Uterus (tissue), 3 donors: ENCODE measurements at regions not wholly inside any gene's neighbourhood (a gene's known extent, or its start where the extent isn't known, plus 50 kb on each side); places are given as distances from the start of the nearest gene placed in this dataset.

Experiments used
- DNase-seq, 2 donors: peaks; one replicate each; pipeline ENCODE4 v3.0.0-alpha.2; 2019 to 2020
- H3K27ac ChIP-seq, 2 donors: fragments of 200-600 bp; sonication (generic); 1 replicate in 1 of 2; 2 replicates in 1 of 2; pipeline ENCODE4 v1.5.1; 2016 to 2018
- H3K27me3 ChIP-seq, 2 donors: fragments of 200-600 bp; sonication (generic); one replicate each; pipeline ENCODE4 v1.5.1; 2018 to 2019; ENCODE audit warnings: control low read depth in 1 of 2
- H3K36me3 ChIP-seq, 2 donors: fragments of 200-600 bp; sonication (generic); one replicate each; pipeline ENCODE4 v1.5.1; 2019; ENCODE audit warnings: control low read depth in 1 of 2
- H3K4me1 ChIP-seq, 2 donors: fragments of 200-600 bp; sonication (generic); one replicate each; pipeline ENCODE4 v1.5.1; 2018 to 2019; ENCODE audit warnings: control low read depth in 1 of 2
- H3K4me3 ChIP-seq, 2 donors: fragments of 200-600 bp; sonication (generic); 1 replicate in 1 of 2; 2 replicates in 1 of 2; pipeline ENCODE4 v1.5.1; 2018 to 2019; ENCODE audit warnings: mild to moderate bottlenecking in 1 of 2
- H3K9me3 ChIP-seq, 2 donors: fragments of 200-600 bp; sonication (generic); one replicate each; pipeline ENCODE4 v1.5.1; 2019; ENCODE audit warnings: control low read depth in 1 of 2
- POLR2A ChIP-seq, 2 donors: fragments of 450-650 bp; IDR thresholded peaks; one replicate each; pipeline ENCODE4 v1.6.1; 2016; ENCODE audit warnings: antibody characterized with exemption in 2 of 2, mild to moderate bottlenecking in 1 of 2, moderate library complexity in 1 of 2
- intact Hi-C: fragments of 100-400 bp; cut with DNase I; formaldehyde crosslinking; loops from one replicate; pipeline ENCODE4 v1.15.1; 2023; ENCODE audit warnings: low total_unique reads
- TF ChIP-seq, protein P1 (sequence below), 4 experiments: fragments of 200-600 bp in 2 of 4; fragments of 450-650 bp in 2 of 4; sonication (generic) in 2 of 4; IDR thresholded peaks; one replicate each; pipeline ENCODE4 v1.5.1; 2016 to 2019; ENCODE audit warnings: antibody characterized with exemption in 4 of 4, mild to moderate bottlenecking in 2 of 4, moderate library complexity in 1 of 4
- donor health status: DM: yes; HTN: yes; CAD: no.

DNA sequence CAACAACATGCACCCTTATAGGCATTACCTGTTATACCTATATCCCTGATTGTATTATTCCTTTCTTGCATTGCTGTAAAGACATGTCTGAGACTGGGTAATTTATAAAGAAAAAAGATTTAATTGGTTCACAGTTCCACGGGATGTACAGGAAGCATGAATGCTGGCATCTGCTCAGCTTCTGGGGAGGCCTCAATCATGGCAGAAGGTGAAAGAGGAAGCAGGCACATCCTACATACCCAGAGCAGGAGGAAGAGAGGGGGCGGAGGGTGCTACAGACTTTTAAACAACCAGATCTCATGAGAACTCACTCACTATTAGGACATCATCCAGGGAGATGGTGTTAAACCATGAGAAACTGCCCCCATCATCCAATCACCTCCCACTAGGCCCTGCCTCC is 191.7 kb upstream of the SPHKAP start:
- TF ChIP-seq, protein P1, sequence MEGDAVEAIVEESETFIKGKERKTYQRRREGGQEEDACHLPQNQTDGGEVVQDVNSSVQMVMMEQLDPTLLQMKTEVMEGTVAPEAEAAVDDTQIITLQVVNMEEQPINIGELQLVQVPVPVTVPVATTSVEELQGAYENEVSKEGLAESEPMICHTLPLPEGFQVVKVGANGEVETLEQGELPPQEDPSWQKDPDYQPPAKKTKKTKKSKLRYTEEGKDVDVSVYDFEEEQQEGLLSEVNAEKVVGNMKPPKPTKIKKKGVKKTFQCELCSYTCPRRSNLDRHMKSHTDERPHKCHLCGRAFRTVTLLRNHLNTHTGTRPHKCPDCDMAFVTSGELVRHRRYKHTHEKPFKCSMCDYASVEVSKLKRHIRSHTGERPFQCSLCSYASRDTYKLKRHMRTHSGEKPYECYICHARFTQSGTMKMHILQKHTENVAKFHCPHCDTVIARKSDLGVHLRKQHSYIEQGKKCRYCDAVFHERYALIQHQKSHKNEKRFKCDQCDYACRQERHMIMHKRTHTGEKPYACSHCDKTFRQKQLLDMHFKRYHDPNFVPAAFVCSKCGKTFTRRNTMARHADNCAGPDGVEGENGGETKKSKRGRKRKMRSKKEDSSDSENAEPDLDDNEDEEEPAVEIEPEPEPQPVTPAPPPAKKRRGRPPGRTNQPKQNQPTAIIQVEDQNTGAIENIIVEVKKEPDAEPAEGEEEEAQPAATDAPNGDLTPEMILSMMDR (IDR thresholded peaks at IDR 0.05), result no peak
- TF ChIP-seq POLR2A (IDR thresholded peaks at IDR 0.05), result no peak
- DNase-seq, result no peak
- intact Hi-C loops, result no loop called here
- H3K4me1 ChIP-seq, result no peaks in the 10 kb centered on the region
- H3K4me3 ChIP-seq, result no peak overlapping the region
- H3K36me3 ChIP-seq, result no peaks in the 10 kb centered on the region
- H3K27me3 ChIP-seq, result no peaks in the 10 kb centered on the region
- no peaks in the 10 kb centered on the region for H3K9me3 ChIP-seq
- H3K27ac ChIP-seq, result no peak overlapping the region

DNA sequence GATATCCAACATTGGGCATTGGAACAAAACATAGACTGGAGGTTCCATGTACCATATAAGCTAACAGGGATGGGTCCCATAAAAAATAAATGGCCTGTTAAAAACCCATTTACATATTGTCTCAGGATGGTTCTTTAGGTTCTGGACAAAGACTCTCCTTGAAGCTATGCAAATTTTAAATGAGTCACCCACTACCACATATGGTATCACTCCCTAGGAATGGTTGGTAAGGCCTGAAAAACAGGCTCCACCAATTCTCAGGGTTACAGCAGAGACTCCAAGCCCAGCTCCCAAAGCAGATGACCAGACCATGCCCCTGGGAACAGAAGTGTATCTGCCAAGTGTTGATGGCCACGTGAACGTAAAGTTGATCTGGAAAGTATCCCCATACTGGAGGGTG is 190.7 kb upstream of the SPHKAP start:
- no peaks in the 10 kb centered on the region for H3K9me3 ChIP-seq
- DNase-seq, result no peak
- intact Hi-C loops, result no loop called here
- H3K4me1 ChIP-seq, result no peaks in the 10 kb centered on the region
- H3K27me3 ChIP-seq, result no peaks in the 10 kb centered on the region
- no peak overlapping the region for H3K27ac ChIP-seq
- H3K4me3 ChIP-seq, result no peak overlapping the region
- TF ChIP-seq, protein P1 (IDR thresholded peaks at IDR 0.05), result no peak
- no peak for TF ChIP-seq POLR2A (IDR thresholded peaks at IDR 0.05)
- H3K36me3 ChIP-seq, result no peaks in the 10 kb centered on the region

DNA sequence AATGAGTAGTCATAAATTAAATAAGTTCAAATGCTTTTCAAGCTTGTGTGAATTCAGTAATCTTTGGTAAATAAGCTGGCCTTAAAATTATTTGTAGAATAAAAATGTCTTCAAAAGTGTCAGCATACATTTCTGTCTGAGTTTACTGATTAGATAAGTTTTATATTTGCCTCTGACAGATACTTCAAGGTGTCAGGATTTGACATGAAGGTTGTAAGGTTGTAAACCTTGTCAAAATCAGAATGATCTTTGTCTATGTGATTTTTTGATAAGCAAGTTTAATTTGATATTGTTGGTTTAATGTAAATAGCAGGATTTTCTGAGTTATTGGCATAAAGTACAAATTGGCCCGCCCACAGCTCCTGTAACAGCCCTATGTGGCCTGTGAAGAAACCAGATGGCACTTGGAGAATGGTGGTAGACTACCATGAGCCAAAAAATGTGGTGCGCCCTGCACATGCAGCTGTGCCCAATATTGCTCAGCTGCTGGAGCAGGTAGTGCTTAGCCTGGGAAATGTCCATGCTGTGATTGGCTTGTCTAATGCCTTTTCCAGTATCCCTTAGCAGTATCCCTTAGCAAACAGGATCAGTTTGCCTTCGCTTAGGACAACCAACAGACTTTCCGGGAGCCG is 188.0 kb upstream of the SPHKAP start:
- Histone ChIP-seq H3K4me3 (no peak overlapping the region), H3K27me3 (no peaks in the 10 kb centered on the region), H3K36me3 (no peaks in the 10 kb centered on the region), H3K27ac (no peak overlapping the region), H3K9me3 (no peaks in the 10 kb centered on the region), H3K4me1 (no peaks in the 10 kb centered on the region)
- no peak for DNase-seq
- intact Hi-C loops, result no loop called here
- TF ChIP-seq POLR2A (IDR thresholded peaks at IDR 0.05), result no peak
- TF ChIP-seq, protein P1 (IDR thresholded peaks at IDR 0.05), result no peak

DNA sequence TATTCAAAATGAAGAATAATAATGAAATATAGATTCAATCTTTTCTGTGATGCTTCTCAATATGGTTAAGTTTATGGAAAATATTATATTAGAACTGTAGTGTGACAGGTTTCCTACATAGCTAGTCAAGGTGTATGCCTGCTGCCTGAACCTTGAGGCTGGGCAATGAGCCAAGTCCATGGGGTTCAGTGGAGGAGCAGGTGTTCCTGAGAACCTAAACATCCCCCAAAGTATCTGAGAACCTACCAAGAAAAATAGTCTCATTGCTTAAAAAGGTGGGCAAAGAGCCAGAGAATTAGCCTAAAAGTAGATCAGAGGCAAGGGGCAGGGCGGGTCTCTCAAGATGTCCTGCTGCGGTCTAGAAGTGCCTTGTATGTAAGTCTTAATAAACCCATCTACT is 185.9 kb upstream of the SPHKAP start:
- no peaks in the 10 kb centered on the region for H3K4me1 ChIP-seq
- intact Hi-C loops, result no loop called here
- no peak for DNase-seq
- H3K27me3 ChIP-seq, result no peaks in the 10 kb centered on the region
- no peaks in the 10 kb centered on the region for H3K9me3 ChIP-seq
- no peak overlapping the region for H3K27ac ChIP-seq
- no peaks in the 10 kb centered on the region for H3K36me3 ChIP-seq
- H3K4me3 ChIP-seq, result no peak overlapping the region
- no peak for TF ChIP-seq POLR2A (IDR thresholded peaks at IDR 0.05)
- TF ChIP-seq, protein P1 (IDR thresholded peaks at IDR 0.05), result no peak

DNA sequence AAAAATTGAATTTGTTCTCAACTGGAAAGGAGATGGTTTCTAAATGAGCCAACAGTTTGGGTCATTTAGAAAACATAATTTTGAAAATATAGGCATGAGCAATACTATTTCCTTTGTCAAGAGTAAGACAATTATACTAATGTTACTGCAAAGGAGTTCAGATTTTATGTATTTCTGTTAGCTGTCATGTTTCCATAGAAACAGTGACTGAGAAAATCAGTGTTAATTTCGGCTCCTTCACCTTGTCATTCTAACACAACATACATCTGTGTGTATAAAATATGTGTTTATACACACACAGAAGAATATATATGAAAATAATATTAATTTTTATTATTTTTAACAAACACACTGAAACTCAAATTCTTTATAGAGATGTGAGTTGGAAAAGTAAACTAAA is 178.0 kb upstream of the SPHKAP start:
- H3K27me3 ChIP-seq, result no peaks in the 10 kb centered on the region
- H3K9me3 ChIP-seq, result no peaks in the 10 kb centered on the region
- TF ChIP-seq, protein P1 (IDR thresholded peaks at IDR 0.05), result no peak
- TF ChIP-seq POLR2A (IDR thresholded peaks at IDR 0.05), result no peak
- no peak overlapping the region for H3K27ac ChIP-seq
- no peak overlapping the region for H3K4me3 ChIP-seq
- no peak for DNase-seq
- H3K4me1 ChIP-seq, result no peaks in the 10 kb centered on the region
- H3K36me3 ChIP-seq, result no peaks in the 10 kb centered on the region
- intact Hi-C loops, result no loop called here
